Hepatocyte (in vitro differentiated cells): ENCODE measurements at regions not wholly inside any gene's neighbourhood (a gene's known extent, or its start where the extent isn't known, plus 50 kb on each side); places are given as distances from the start of the nearest gene placed in this dataset.

ENCODE experiments used
- DNase-seq: peaks from one replicate; pipeline ENCODE4 v3.0.0-alpha.2; 2016; ENCODE audit warnings: low spot score
- H2AFZ ChIP-seq: fragments of 200-600 bp; sonication (generic); 2 replicates; pipeline ENCODE4 v1.6.0; 2016; ENCODE audit warnings: antibody characterized with exemption, mild to moderate bottlenecking
- H3K27ac ChIP-seq: fragments of 200-600 bp; sonication (generic); 2 replicates; pipeline ENCODE4 v1.5.1; 2016; ENCODE audit warnings: mild to moderate bottlenecking
- H3K27me3 ChIP-seq: fragments of 200-600 bp; sonication (generic); 2 replicates; pipeline ENCODE4 v1.6.1; 2016
- H3K36me3 ChIP-seq: fragments of 200-600 bp; sonication (generic); replicated peaks from 2 replicates; pipeline ENCODE4 v1.5.1; 2016; ENCODE audit warnings: low read depth; ENCODE audit not compliant: insufficient read depth
- H3K4me1 ChIP-seq: fragments of 200-600 bp; sonication (generic); 2 replicates; pipeline ENCODE4 v1.5.1; 2016; ENCODE audit warnings: mild to moderate bottlenecking, moderate library complexity; ENCODE audit not compliant: insufficient read depth
- H3K4me2 ChIP-seq: fragments of 200-600 bp; sonication (generic); 2 replicates; pipeline ENCODE4 v1.6.0; 2016
- H3K4me3 ChIP-seq: fragments of 200-600 bp; sonication (generic); 2 replicates; pipeline ENCODE4 v1.5.1; 2016; ENCODE audit warnings: mild to moderate bottlenecking
- H3K79me2 ChIP-seq: fragments of 200-600 bp; sonication (generic); 2 replicates; pipeline ENCODE4 v1.6.0; 2017; ENCODE audit warnings: mild to moderate bottlenecking
- H3K9me2 ChIP-seq: fragments of 200-600 bp; sonication (generic); replicated peaks from 2 replicates; pipeline ENCODE4 v1.6.0; 2017; ENCODE audit warnings: mild to moderate bottlenecking; ENCODE audit not compliant: insufficient read depth
- H3K9me3 ChIP-seq: fragments of 200-600 bp; sonication (generic); 2 replicates; pipeline ENCODE4 v1.5.1; 2016; ENCODE audit warnings: low read depth, mild to moderate bottlenecking
- H4K20me1 ChIP-seq: fragments of 200-600 bp; sonication (generic); 2 replicates; pipeline ENCODE4 v1.6.0; 2016; ENCODE audit warnings: mild to moderate bottlenecking; ENCODE audit not compliant: insufficient read depth, poor library complexity, severe bottlenecking
- CTCF ChIP-seq: fragments of 200-600 bp; sonication (generic); IDR thresholded peaks from 2 replicates; pipeline ENCODE4 v1.5.1; 2016; ENCODE audit warnings: antibody characterized with exemption, mild to moderate bottlenecking; ENCODE audit not compliant: poor library complexity
- EZH2 ChIP-seq: fragments of 200-600 bp; sonication (generic); IDR thresholded peaks from 2 replicates; pipeline ENCODE4 v1.6.1; 2016; ENCODE audit warnings: antibody characterized with exemption, mild to moderate bottlenecking, borderline replicate concordance
- EZH2phosphoT487 ChIP-seq: fragments of 200-600 bp; sonication (generic); IDR thresholded peaks from one replicate; pipeline ENCODE4 v1.6.1; 2018; ENCODE audit warnings: antibody characterized with exemption, mild to moderate bottlenecking, low read depth, moderate library complexity; ENCODE audit not compliant: unreplicated experiment, severe bottlenecking
- WGBS: methylation state at CpG from one replicate; pipeline ENCODE4 v1.1.6; 2016; ENCODE audit warnings: low lambda C conversion rate; ENCODE audit errors: missing lambda C conversion rate; 5-methylcytosine and 5-hydroxymethylcytosine counted together

- Histone ChIP-seq H3K36me3 (no peaks in the 10 kb centered on the region), H3K27me3 (no peaks in the 10 kb centered on the region), H3K9me2 (no peaks in the 10 kb centered on the region), H3K4me2 (no peak overlapping the region), H3K79me2 (no peaks in the 10 kb centered on the region), H3K4me3 (no peak overlapping the region), H3K4me1 (no peaks in the 10 kb centered on the region), H3K9me3 (no peaks in the 10 kb centered on the region), H4K20me1 (no peaks in the 10 kb centered on the region), H2AFZ (no peak overlapping the region), H3K27ac (no peak overlapping the region)
- WGBS, result 86% methylated on average over 1 of the region's 1 CpG
- no peak for TF ChIP-seq EZH2
- no peak for TF ChIP-seq CTCF
- no peak for TF ChIP-seq EZH2phosphoT487
- no peak for DNase-seq
Measured at GRCh38 chr10:60705376-60705775, 72.9 kb upstream of the CDK1 start.

- no peak overlapping the region for H2AFZ ChIP-seq
- no peaks in the 10 kb centered on the region for H3K9me2 ChIP-seq
- no peaks in the 10 kb centered on the region for H3K79me2 ChIP-seq
- H3K36me3 ChIP-seq, result no peaks in the 10 kb centered on the region
- H3K27me3 ChIP-seq, result no peaks in the 10 kb centered on the region
- 43% methylated on average over 3 of the region's 3 CpGs for WGBS
- H3K4me1 ChIP-seq, result no peaks in the 10 kb centered on the region
- H3K27ac ChIP-seq, result no peak overlapping the region
- H4K20me1 ChIP-seq, result no peaks in the 10 kb centered on the region
- peak overlapping the region; percentile 9 for H3K4me2 ChIP-seq
- no peak overlapping the region for H3K4me3 ChIP-seq
- TF ChIP-seq CTCF, result no peak
- no peak for TF ChIP-seq EZH2
- TF ChIP-seq EZH2phosphoT487, result no peak
- no peaks in the 10 kb centered on the region for H3K9me3 ChIP-seq
- DNase-seq, result no peak
Measured at GRCh38 chr10:60704471-60704870, 73.8 kb upstream of the CDK1 start.

GRCh38 chr10:60703266-60704041 lies 74.8 kb upstream of the CDK1 start:
- H3K27ac ChIP-seq, result no peak overlapping the region

More at GRCh38 chr10:60703266-60704041, 74.8 kb upstream of the CDK1 start:
- Histone ChIP-seq H3K4me3 (no peak overlapping the region), H4K20me1 (no peaks in the 10 kb centered on the region), H3K4me2 (no peak overlapping the region), H2AFZ (no peak overlapping the region), H3K36me3 (no peaks in the 10 kb centered on the region), H3K9me3 (no peaks in the 10 kb centered on the region), H3K9me2 (no peaks in the 10 kb centered on the region), H3K27me3 (no peaks in the 10 kb centered on the region), H3K79me2 (no peaks in the 10 kb centered on the region), H3K4me1 (no peaks in the 10 kb centered on the region)
- TF ChIP-seq CTCF (no peak), EZH2phosphoT487 (no peak), EZH2 (no peak)
- 84% methylated on average over 7 of the region's 7 CpGs for WGBS
- DNase-seq, result no peak
